ENCODE measurements at regions not wholly inside any gene's neighbourhood (a gene's known extent, or its start where the extent isn't known, plus 50 kb on each side); places are given as distances from the start of the nearest gene placed in this dataset.
A peak's percentile ranks its signal among the peaks of the same experiment; 100 is the strongest.

GRCh38 chr18:54043484-54044251, 180.8 kb downstream of the MBD2 start:
- FAIRE-seq (no peak), DNase-seq (ENCODE audit: insufficient read length, low spot score) (no peak)
- no peak for TF ChIP-seq POLR2A (IDR thresholded peaks at IDR 0.05; ENCODE audit: low read depth, low read length)

- no peak for FAIRE-seq
- no peak for TF ChIP-seq POLR2A (IDR thresholded peaks at IDR 0.05; ENCODE audit: low read depth, low read length)
- DNase-seq (ENCODE audit: insufficient read length, low spot score), result no peak
Measured at GRCh38 chr18:54035927-54036326, 188.5 kb downstream of the MBD2 start.

- no peak for TF ChIP-seq POLR2A (IDR thresholded peaks at IDR 0.05; ENCODE audit: low read depth, low read length)
- FAIRE-seq (no peak), DNase-seq (ENCODE audit: insufficient read length, low spot score) (no peak)
Measured at GRCh38 chr18:54033052-54033451, 191.4 kb downstream of the MBD2 start.

- no peak for FAIRE-seq
- no peak for TF ChIP-seq POLR2A (IDR thresholded peaks at IDR 0.05; ENCODE audit: low read depth, low read length)
- no peak for DNase-seq (ENCODE audit: insufficient read length, low spot score)
Measured at GRCh38 chr18:54032412-54032811, 192.1 kb downstream of the MBD2 start.

- FAIRE-seq, result no peak
- DNase-seq (ENCODE audit: insufficient read length, low spot score), result no peak
- TF ChIP-seq POLR2A (IDR thresholded peaks at IDR 0.05; ENCODE audit: low read depth, low read length), result no peak
Measured at GRCh38 chr18:54031243-54031642, 193.2 kb downstream of the MBD2 start.

- no peak for DNase-seq (ENCODE audit: insufficient read length, low spot score)
Measured at GRCh38 chr18:54030434-54030833, 194.0 kb downstream of the MBD2 start.

GRCh38 chr18:54023471-54023870, 201.0 kb downstream of the MBD2 start:
- no peak for TF ChIP-seq POLR2A (IDR thresholded peaks at IDR 0.05; ENCODE audit: low read depth, low read length)
- peak; percentile 92 for FAIRE-seq
- DNase-seq (ENCODE audit: insufficient read length, low spot score), result peak; percentile 23

More at GRCh38 chr18:54030434-54030833, 194.0 kb downstream of the MBD2 start:
- no peak for FAIRE-seq
- TF ChIP-seq POLR2A (IDR thresholded peaks at IDR 0.05; ENCODE audit: low read depth, low read length), result no peak

- FAIRE-seq (no peak), DNase-seq (ENCODE audit: insufficient read length, low spot score) (no peak)
- no peak for TF ChIP-seq POLR2A (IDR thresholded peaks at IDR 0.05; ENCODE audit: low read depth, low read length)
Measured at GRCh38 chr18:54020966-54021365, 203.5 kb downstream of the MBD2 start.

GRCh38 chr18:54020156-54020745, 204.2 kb downstream of the MBD2 start:
- DNase-seq (ENCODE audit: insufficient read length, low spot score) (no peak), FAIRE-seq (no peak)
- no peak for TF ChIP-seq POLR2A (IDR thresholded peaks at IDR 0.05; ENCODE audit: low read depth, low read length)

- FAIRE-seq, result no peak
- TF ChIP-seq POLR2A (IDR thresholded peaks at IDR 0.05; ENCODE audit: low read depth, low read length), result no peak
Measured at GRCh38 chr18:54019641-54020040, 204.8 kb downstream of the MBD2 start.

GRCh38 chr18:54013452-54013851, 211.0 kb downstream of the MBD2 start:
- no peak for TF ChIP-seq POLR2A (IDR thresholded peaks at IDR 0.05; ENCODE audit: low read depth, low read length)
- DNase-seq (ENCODE audit: insufficient read length, low spot score), result no peak
- FAIRE-seq, result no peak

More at GRCh38 chr18:54019641-54020040, 204.8 kb downstream of the MBD2 start:
- no peak for DNase-seq (ENCODE audit: insufficient read length, low spot score)

- DNase-seq (ENCODE audit: insufficient read length, low spot score) (no peak), FAIRE-seq (no peak)
- no peak for TF ChIP-seq POLR2A (IDR thresholded peaks at IDR 0.05; ENCODE audit: low read depth, low read length)
Measured at GRCh38 chr18:54004828-54005227, 219.6 kb downstream of the MBD2 start.

GRCh38 chr18:54003195-54003594, 221.3 kb downstream of the MBD2 start:
- FAIRE-seq (no peak), DNase-seq (ENCODE audit: insufficient read length, low spot score) (no peak)
- no peak for TF ChIP-seq POLR2A (IDR thresholded peaks at IDR 0.05; ENCODE audit: low read depth, low read length)

GRCh38 chr18:53997064-53997463, 227.4 kb downstream of the MBD2 start:
- DNase-seq (ENCODE audit: insufficient read length, low spot score), result no peak

GRCh38 chr18:53994016-53994415, 230.5 kb downstream of the MBD2 start:
- FAIRE-seq (no peak), DNase-seq (ENCODE audit: insufficient read length, low spot score) (no peak)
- no peak for TF ChIP-seq POLR2A (IDR thresholded peaks at IDR 0.05; ENCODE audit: low read depth, low read length)

More at GRCh38 chr18:53997064-53997463, 227.4 kb downstream of the MBD2 start:
- TF ChIP-seq POLR2A (IDR thresholded peaks at IDR 0.05; ENCODE audit: low read depth, low read length), result no peak
- FAIRE-seq, result no peak
